Adrenal gland (tissue), 9 donors: ENCODE measurements at regions not wholly inside any gene's neighbourhood (a gene's known extent, or its start where the extent isn't known, plus 50 kb on each side); places are given as distances from the start of the nearest gene placed in this dataset.
"Not testable (repeated sequence)": the region's sequence is repeated elsewhere in the genome, so short reads cannot be mapped to it uniquely, and the experiment has no call there.

Experiments used
- DNase-seq, 7 donors: peaks; one replicate each; pipeline ENCODE4 v3.0.0-alpha.2; 2019 to 2020
- H3K27ac ChIP-seq, 5 donors: fragments of 200-600 bp; sonication (generic) in 4 of 5; 1 replicate in 3 of 5; 2 replicates in 2 of 5; pipeline versions ENCODE4 v1.5.1 to v1.8.0; 2016 to 2020; ENCODE audit warnings: mild to moderate bottlenecking in 1 of 5
- H3K27me3 ChIP-seq: fragments of 200-600 bp; 2 replicates; pipeline ENCODE4 v1.8.0; 2021
- H3K36me3 ChIP-seq, 2 donors: fragments of 200-600 bp; replicated peaks in 1 of 2; 1 replicate in 1 of 2; 2 replicates in 1 of 2; pipeline versions ENCODE4 v1.5.1 to v1.8.0; 2018 to 2022
- H3K4me1 ChIP-seq, 2 donors: fragments of 200-600 bp; replicated peaks in 1 of 2; 1 replicate in 1 of 2; 2 replicates in 1 of 2; pipeline versions ENCODE4 v1.5.1 to v1.8.0; 2018 to 2021
- H3K4me3 ChIP-seq, 4 donors: fragments of 200-600 bp; sonication (generic) in 3 of 4; one replicate each; pipeline ENCODE4 v1.5.1; 2016 to 2018
- H3K9me3 ChIP-seq, 3 donors: fragments of 200-600 bp; sonication (generic) in 1 of 3; replicated peaks in 1 of 3; 1 replicate in 2 of 3; 2 replicates in 1 of 3; pipeline versions ENCODE4 v1.5.1 to v1.8.0; 2016 to 2021
- CTCF ChIP-seq, 6 experiments: fragments of 450-650 bp in 4 of 6; fragments of 200-600 bp in 2 of 6; sonication (generic) in 1 of 6; IDR thresholded peaks; 1 replicate in 5 of 6; 2 replicates in 1 of 6; pipeline versions ENCODE4 v1.5.1 to v1.8.0; 2016 to 2021; ENCODE audit warnings: antibody characterized with exemption in 6 of 6, mild to moderate bottlenecking in 2 of 6, moderate library complexity in 1 of 6
- POLR2A ChIP-seq, 2 donors: fragments of 450-650 bp; IDR thresholded peaks; one replicate each; pipeline ENCODE4 v1.6.1; 2017; ENCODE audit warnings: antibody characterized with exemption in 2 of 2, mild to moderate bottlenecking in 2 of 2, moderate library complexity in 1 of 2
- WGBS, 4 donors: extraction: QIAGEN DNeasy Blood & Tissue Kit in 2 of 4; methylation state at CpG; one replicate each; pipeline versions ENCODE4 v1.1.5 to v1.1.7; 2013 to 2017; 5-methylcytosine and 5-hydroxymethylcytosine counted together
- intact Hi-C, 2 donors: fragments of 100-400 bp; cut with DNase I; formaldehyde crosslinking; loops; one replicate each; pipeline versions ENCODE4 v1.14.1 to v1.15.0; 2022 to 2023
- donor health status: healthy with polysubstance abuse.
- donor health status: Bipolar disorder and iron deficiency.
- donor health status: DM: yes; HTN: yes; CAD: no.
- donor health status: DM: no; HTN: no; CAD: no.
- donor health status: DM: no; HTN: no; CAD: no.

- Histone ChIP-seq H3K4me1 (no peaks in the 10 kb centered on the region), H3K27ac (no peak overlapping the region), H3K9me3 (no peaks in the 10 kb centered on the region), H3K36me3 (no peaks in the 10 kb centered on the region), H3K27me3 (no peaks in the 10 kb centered on the region), H3K4me3 (no peak overlapping the region)
- intact Hi-C loops: no loop called here
- DNase-seq: no peak
- no peak for TF ChIP-seq POLR2A (IDR thresholded peaks at IDR 0.05)
- TF ChIP-seq CTCF (IDR thresholded peaks at IDR 0.05): no peak
Observed at GRCh38 chr3:88485001-88485400, 335.2 kb downstream of the C3orf38 start.

GRCh38 chr3:88508818-88509217, 359.1 kb downstream of the C3orf38 start:
- H3K9me3 ChIP-seq, H3K4me3 ChIP-seq, intact Hi-C loops: not testable (repeated sequence)

GRCh38 chr3:88509582-88509981, 359.8 kb downstream of the C3orf38 start:
- no peaks in the 10 kb centered on the region for H3K27me3 ChIP-seq
- 62 to 81% (median 72%) methylated on average over 3 of the region's 3 CpGs for WGBS, 4 donors
- no peak overlapping the region for H3K27ac ChIP-seq
- no peaks in the 10 kb centered on the region for H3K9me3 ChIP-seq
- no peak overlapping the region for H3K4me3 ChIP-seq
- no peaks in the 10 kb centered on the region for H3K4me1 ChIP-seq
- no peaks in the 10 kb centered on the region for H3K36me3 ChIP-seq
- intact Hi-C loops: no loop called here
- DNase-seq: no peak
- TF ChIP-seq POLR2A (IDR thresholded peaks at IDR 0.05): no peak
- no peak for TF ChIP-seq CTCF (IDR thresholded peaks at IDR 0.05)

More at GRCh38 chr3:88508818-88509217, 359.1 kb downstream of the C3orf38 start:
- not testable (repeated sequence) for DNase-seq, H3K27me3 ChIP-seq, H3K27ac ChIP-seq, H3K36me3 ChIP-seq, H3K4me1 ChIP-seq
- 86 to 89% (median 87%) methylated on average over 12 to 15 of the region's 15 CpGs for WGBS, 4 donors

GRCh38 chr3:88528494-88528893, 378.7 kb downstream of the C3orf38 start:
- 55 to 91% (median 66%) methylated on average over 1 to 3 of the region's 3 CpGs for WGBS, 4 donors
- intact Hi-C loops: no loop called here
- DNase-seq: no peak
- no peak overlapping the region for H3K4me3 ChIP-seq
- H3K27ac ChIP-seq: no peak overlapping the region
- no peaks in the 10 kb centered on the region for H3K4me1 ChIP-seq
- H3K27me3 ChIP-seq: no peaks in the 10 kb centered on the region
- no peaks in the 10 kb centered on the region for H3K36me3 ChIP-seq
- H3K9me3 ChIP-seq: no peaks in the 10 kb centered on the region
- TF ChIP-seq POLR2A (IDR thresholded peaks at IDR 0.05): no peak
- no peak for TF ChIP-seq CTCF (IDR thresholded peaks at IDR 0.05)

- Histone ChIP-seq H3K27ac (no peak overlapping the region), H3K4me1 (no peaks in the 10 kb centered on the region), H3K4me3 (no peak overlapping the region), H3K9me3 (no peaks in the 10 kb centered on the region), H3K36me3 (no peaks in the 10 kb centered on the region), H3K27me3 (no peaks in the 10 kb centered on the region)
- intact Hi-C loops: no loop called here
- DNase-seq: no peak
- TF ChIP-seq CTCF (IDR thresholded peaks at IDR 0.05) (no peak), POLR2A (IDR thresholded peaks at IDR 0.05) (no peak)
- 54 to 63% (median 57%) methylated on average over 4 of the region's 4 CpGs for WGBS, 4 donors
Observed at GRCh38 chr3:88534534-88534933, 384.8 kb downstream of the C3orf38 start.
